Sigmoid colon (tissue), 4 donors: ENCODE measurements at regions not wholly inside any gene's neighbourhood (a gene's known extent, or its start where the extent isn't known, plus 50 kb on each side); places are given as distances from the start of the nearest gene placed in this dataset.

Experiments
- POLR2A ChIP-seq, 2 donors: fragments of 450-650 bp; IDR thresholded peaks; one replicate each; pipeline ENCODE4 v1.6.1; 2016; ENCODE audit warnings: antibody characterized with exemption in 2 of 2, mild to moderate bottlenecking in 2 of 2, moderate library complexity in 2 of 2
- POLR2AphosphoS5 ChIP-seq, 4 donors: sonication (generic); formaldehyde crosslinking; IDR thresholded peaks; one replicate each; pipeline ENCODE4 v1.6.1; 2017; ENCODE audit warnings: antibody characterized with exemption in 4 of 4
- TF ChIP-seq, protein P1 (sequence below), 4 experiments: fragments of 450-650 bp in 3 of 4; fragments of 200-600 bp in 1 of 4; IDR thresholded peaks; one replicate each; pipeline ENCODE4 v1.5.1; 2016 to 2019; ENCODE audit warnings: antibody characterized with exemption in 4 of 4, mild to moderate bottlenecking in 3 of 4, moderate library complexity in 2 of 4

DNA sequence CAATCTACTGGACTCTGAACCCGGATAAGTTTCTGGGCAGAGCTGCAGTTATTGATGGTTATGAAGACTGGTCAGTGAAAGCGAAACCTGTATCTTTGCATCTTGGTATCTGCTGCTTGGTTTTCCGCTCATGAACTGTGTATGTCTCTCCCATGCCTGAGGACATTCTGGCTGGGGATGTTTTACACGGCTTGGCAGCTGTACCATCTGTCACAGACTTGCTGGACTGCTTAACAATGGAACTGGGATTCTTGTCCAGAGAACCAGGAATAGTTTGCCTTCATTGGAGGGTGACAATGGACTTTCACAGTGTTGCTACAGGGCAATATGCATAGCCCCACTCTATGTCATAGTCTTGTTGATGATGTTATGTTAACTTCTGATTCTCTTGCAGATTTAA is 119.9 kb upstream of the TMEM106B start:
- TF ChIP-seq POLR2AphosphoS5 (IDR thresholded peaks at IDR 0.05), result no peak
- TF ChIP-seq, protein P1, sequence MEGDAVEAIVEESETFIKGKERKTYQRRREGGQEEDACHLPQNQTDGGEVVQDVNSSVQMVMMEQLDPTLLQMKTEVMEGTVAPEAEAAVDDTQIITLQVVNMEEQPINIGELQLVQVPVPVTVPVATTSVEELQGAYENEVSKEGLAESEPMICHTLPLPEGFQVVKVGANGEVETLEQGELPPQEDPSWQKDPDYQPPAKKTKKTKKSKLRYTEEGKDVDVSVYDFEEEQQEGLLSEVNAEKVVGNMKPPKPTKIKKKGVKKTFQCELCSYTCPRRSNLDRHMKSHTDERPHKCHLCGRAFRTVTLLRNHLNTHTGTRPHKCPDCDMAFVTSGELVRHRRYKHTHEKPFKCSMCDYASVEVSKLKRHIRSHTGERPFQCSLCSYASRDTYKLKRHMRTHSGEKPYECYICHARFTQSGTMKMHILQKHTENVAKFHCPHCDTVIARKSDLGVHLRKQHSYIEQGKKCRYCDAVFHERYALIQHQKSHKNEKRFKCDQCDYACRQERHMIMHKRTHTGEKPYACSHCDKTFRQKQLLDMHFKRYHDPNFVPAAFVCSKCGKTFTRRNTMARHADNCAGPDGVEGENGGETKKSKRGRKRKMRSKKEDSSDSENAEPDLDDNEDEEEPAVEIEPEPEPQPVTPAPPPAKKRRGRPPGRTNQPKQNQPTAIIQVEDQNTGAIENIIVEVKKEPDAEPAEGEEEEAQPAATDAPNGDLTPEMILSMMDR (IDR thresholded peaks at IDR 0.05), result no peak
- TF ChIP-seq POLR2A (IDR thresholded peaks at IDR 0.05), result no peak
